ENCODE measurements at regions not wholly inside any gene's neighbourhood (a gene's known extent, or its start where the extent isn't known, plus 50 kb on each side); places are given as distances from the start of the nearest gene placed in this dataset.
A peak's percentile ranks its signal among the peaks of the same experiment; 100 is the strongest.

DNA sequence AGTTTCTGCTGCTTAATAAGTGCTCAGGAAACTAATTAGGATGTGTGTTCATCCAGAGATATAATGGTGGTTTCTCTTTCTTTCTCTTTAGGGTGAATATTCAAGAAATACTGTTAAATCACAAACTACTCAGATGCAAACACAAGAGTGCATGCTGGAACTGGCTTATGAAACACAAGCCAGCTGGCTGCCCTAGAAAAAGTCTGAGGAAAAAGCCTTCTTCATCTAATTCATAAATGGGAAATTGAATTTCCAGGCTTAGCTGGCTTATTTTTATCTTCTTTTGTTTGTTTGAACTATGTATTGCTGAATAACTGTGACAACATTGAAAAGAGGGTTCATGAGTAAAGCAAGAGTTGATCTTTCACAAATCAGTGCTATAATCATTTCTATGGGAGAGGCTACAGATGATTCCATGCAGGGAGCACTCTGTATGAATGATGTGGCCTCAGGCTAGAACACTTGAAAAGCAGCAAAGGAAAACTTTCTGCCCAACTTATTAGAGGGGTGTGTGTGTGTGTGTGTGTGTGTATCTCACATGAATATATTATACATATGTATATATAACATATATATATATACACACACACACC is 69.8 kb upstream of the SCEL start:
- TF ChIP-seq CTCF (IDR thresholded peaks at IDR 0.05), result no peak
- Histone ChIP-seq H3K4me3 (no peak overlapping the region), H3K27ac (peak overlapping the region in 1 of 2 donors; percentile 23)
- DNase-seq (ENCODE audit: low spot score), result no peak

- Histone ChIP-seq H3K27ac (no peak overlapping the region), H3K4me3 (no peak overlapping the region)
- DNase-seq (ENCODE audit: low spot score), result no peak
- TF ChIP-seq CTCF (IDR thresholded peaks at IDR 0.05), result no peak
Observed at GRCh38 chr13:77460195-77460594, 75.3 kb upstream of the SCEL start.

GRCh38 chr13:77459592-77459991 is 75.9 kb upstream of the SCEL start:
- DNase-seq (ENCODE audit: low spot score), result no peak
- Histone ChIP-seq H3K27ac (no peak overlapping the region), H3K4me3 (no peak overlapping the region)
- TF ChIP-seq CTCF (IDR thresholded peaks at IDR 0.05), result no peak

GRCh38 chr13:77458736-77459135 is 76.8 kb upstream of the SCEL start:
- Histone ChIP-seq H3K27ac (no peak overlapping the region), H3K4me3 (no peak overlapping the region)
- no peak for TF ChIP-seq CTCF (IDR thresholded peaks at IDR 0.05)
- DNase-seq (ENCODE audit: low spot score), result no peak

- no peak for DNase-seq (ENCODE audit: low spot score)
- TF ChIP-seq CTCF (IDR thresholded peaks at IDR 0.05), result no peak
- H3K4me3 ChIP-seq, result no peak overlapping the region
- no peak overlapping the region for H3K27ac ChIP-seq
Observed at GRCh38 chr13:77457966-77458365, 77.5 kb upstream of the SCEL start.

GRCh38 chr13:77456271-77456670 is 79.2 kb upstream of the SCEL start:
- H3K27ac ChIP-seq, result no peak overlapping the region
- no peak for DNase-seq (ENCODE audit: low spot score)
- no peak for TF ChIP-seq CTCF (IDR thresholded peaks at IDR 0.05)
- no peak overlapping the region for H3K4me3 ChIP-seq

- TF ChIP-seq CTCF (IDR thresholded peaks at IDR 0.05), result no peak
- Histone ChIP-seq H3K4me3 (no peak overlapping the region), H3K27ac (no peak overlapping the region)
Observed at GRCh38 chr13:77449265-77449664, 86.2 kb upstream of the SCEL start.

More at GRCh38 chr13:77449265-77449664, 86.2 kb upstream of the SCEL start:
- DNase-seq (ENCODE audit: low spot score), result no peak
